GM12878 (cell line): ENCODE measurements at regions not wholly inside any gene's neighbourhood (a gene's known extent, or its start where the extent isn't known, plus 50 kb on each side); places are given as distances from the start of the nearest gene placed in this dataset.

Experiments
- ATAC-seq: fragments of 200-7000 bp; cut with Tn5 transposase; 3 replicates; pipeline ENCODE4 v1.9.1; 2020; ENCODE audit warnings: mild to moderate bottlenecking, moderate library complexity
- BruUV-seq: library from RNA; stranded (reverse); fragments of 400-500 nt; replicated peaks from 2 replicates; lab custom pipeline; 2021; lab: Mats Ljungman, UMichigan
- CTCF ChIA-PET: fragments of 300-600 bp; sonication (Branson Sonifier 250); formaldehyde crosslinking; extraction: SDS; loops from one replicate; lab custom pipeline; 2021; ENCODE audit warnings: inconsistent platforms; lab: Yijun Ruan, JAX
- POLR2A ChIA-PET: fragments of 350-600 bp; formaldehyde crosslinking; extraction: SDS; loops from one replicate; lab custom pipeline; 2021; ENCODE audit warnings: inconsistent platforms; lab: Charles Lee
- RAD21 ChIA-PET: fragments of 300-600 bp; sonication (Branson Sonifier 250); formaldehyde crosslinking; loops from one replicate; lab custom pipeline; 2023; ENCODE audit warnings: antibody characterized with exemption; ENCODE audit not compliant: unreplicated experiment; lab: Charles Lee
- SMC1A ChIA-PET: fragments of 300-600 bp; sonication (Branson Sonifier 250); formaldehyde crosslinking; loops from one replicate; lab custom pipeline; 2023; ENCODE audit not compliant: unreplicated experiment, uncharacterized antibody; lab: Charles Lee
- DNase-seq: peaks from one replicate; pipeline ENCODE4 v3.0.0-alpha.2; 2011; ENCODE audit warnings: low read depth, low spot score
- FAIRE-seq: peaks from 3 replicates; lab custom pipeline; 2011; peaks lifted over from hg19 to GRCh38; lab: Jason Lieb, UNC
- H2AFZ ChIP-seq: 2 replicates; pipeline ENCODE4 v1.6.0; 2011; ENCODE audit warnings: low read depth, low read length, control low read depth; ENCODE audit not compliant: control insufficient read depth
- H3K27ac ChIP-seq: 2 replicates; pipeline ENCODE4 v1.5.1; 2011; ENCODE audit warnings: control low read depth; ENCODE audit not compliant: control insufficient read depth, insufficient read depth
- H3K27me3 ChIP-seq, 2 experiments: replicated peaks in 1 of 2; 2 replicates each; pipeline versions ENCODE4 v1.6.0 to v1.6.1; 2011; ENCODE audit warnings: low read length in 1 of 2; ENCODE audit not compliant: control insufficient read depth in 2 of 2, insufficient read depth in 2 of 2
- H3K36me3 ChIP-seq, 2 experiments: 2 replicates each; pipeline ENCODE4 v1.5.1; 2011; ENCODE audit warnings: low read length in 1 of 2; ENCODE audit not compliant: control insufficient read depth in 2 of 2, insufficient read depth in 2 of 2
- H3K4me1 ChIP-seq: 2 replicates; pipeline ENCODE4 v1.6.1; 2011; ENCODE audit warnings: mild to moderate bottlenecking, low read length, moderate library complexity, mixed read lengths; ENCODE audit not compliant: control insufficient read depth, insufficient read depth
- H3K4me2 ChIP-seq: 2 replicates; pipeline ENCODE4 v1.6.0; 2011; ENCODE audit warnings: control low read depth; ENCODE audit not compliant: control insufficient read depth, insufficient read depth
- H3K4me3 ChIP-seq: fragments of 200-600 bp; sonication (generic); 2 replicates; pipeline ENCODE4 v1.5.1; 2016
- H3K79me2 ChIP-seq: 2 replicates; pipeline ENCODE4 v1.6.0; 2011; ENCODE audit warnings: low read length; ENCODE audit not compliant: control insufficient read depth, insufficient read depth
- H3K9ac ChIP-seq: 2 replicates; pipeline ENCODE4 v1.8.0; 2011; ENCODE audit warnings: low read length, control low read depth, mixed read lengths; ENCODE audit not compliant: control insufficient read depth, insufficient read depth
- H3K9me3 ChIP-seq: replicated peaks from 3 replicates; pipeline ENCODE4 v1.5.1; 2011; ENCODE audit warnings: mild to moderate bottlenecking, low read length; ENCODE audit not compliant: control insufficient read depth, insufficient read depth
- H4K20me1 ChIP-seq: 2 replicates; pipeline ENCODE4 v1.6.0; 2011; ENCODE audit not compliant: control insufficient read depth, insufficient read depth
- BMI1 ChIP-seq: fragments of 450-650 bp; IDR thresholded peaks from 2 replicates; pipeline ENCODE4 v1.6.1; 2016; ENCODE audit warnings: mild to moderate bottlenecking, moderate library complexity, borderline replicate concordance
- NBN ChIP-seq: fragments of 450-650 bp; IDR thresholded peaks from 2 replicates; pipeline ENCODE4 v1.6.1; 2016
- RAD21 ChIP-seq: IDR thresholded peaks from 2 replicates; pipeline ENCODE4 v1.6.1; 2011; ENCODE audit warnings: mild to moderate bottlenecking, low read depth, low read length, moderate library complexity; ENCODE audit not compliant: insufficient read depth
- SMC3 ChIP-seq: IDR thresholded peaks from 2 replicates; pipeline ENCODE4 v1.6.1; 2011; ENCODE audit warnings: low read length, improper control_type of control experiment, borderline replicate concordance
- SPI1 ChIP-seq: IDR thresholded peaks from 2 replicates; pipeline ENCODE4 v1.6.1; 2011; ENCODE audit warnings: low read depth, mild to moderate bottlenecking, low read length, moderate library complexity, borderline replicate concordance; ENCODE audit not compliant: insufficient read depth
- TCF7 ChIP-seq: IDR thresholded peaks from 2 replicates; pipeline ENCODE4 v1.6.1; 2014; ENCODE audit warnings: antibody characterized with exemption, borderline replicate concordance
- WRNIP1 ChIP-seq: IDR thresholded peaks from 2 replicates; pipeline ENCODE4 v1.6.1; 2011; ENCODE audit warnings: low read depth, low read length, improper control_type of control experiment, borderline replicate concordance
- YY1 ChIP-seq: IDR thresholded peaks from 2 replicates; pipeline ENCODE4 v1.6.1; 2011; ENCODE audit warnings: low read depth, mild to moderate bottlenecking, low read length
- ZNF24 ChIP-seq: fragments of 450-650 bp; IDR thresholded peaks from 2 replicates; pipeline ENCODE4 v1.6.1; 2017; ENCODE audit warnings: antibody characterized with exemption, mild to moderate bottlenecking
- ZNF622 ChIP-seq: fragments of 450-650 bp; IDR thresholded peaks from 2 replicates; pipeline ENCODE4 v1.6.1; 2017; ENCODE audit warnings: mild to moderate bottlenecking, inconsistent platforms
- WGBS: methylation state at CpG from one replicate; pipeline ENCODE4 v1.1.6; 2016; ENCODE audit warnings: low lambda C conversion rate; ENCODE audit not compliant: insufficient replicate concordance, insufficient coverage; ENCODE audit errors: missing lambda C conversion rate; 5-methylcytosine and 5-hydroxymethylcytosine counted together
- in situ Hi-C: fragments of 300-500 bp; cut with MboI; formaldehyde crosslinking; loops from 9 replicates; pipeline ENCODE4 v1.14.3; 2018; ENCODE audit warnings: mixed read lengths
- intact Hi-C: fragments of 100-400 bp; cut with micrococcal nuclease; formaldehyde crosslinking; loops from one replicate; pipeline ENCODE4 v1.14.2; 2022; ENCODE audit not compliant: unreplicated experiment
- TF ChIP-seq, protein P1 (sequence below): IDR thresholded peaks from 2 replicates; pipeline ENCODE4 v1.6.1; 2012; ENCODE audit warnings: low read depth, low read length, improper control_type of control experiment
- TF ChIP-seq, protein P2 (sequence below), 3 experiments: IDR thresholded peaks in 2 of 3; conservative IDR thresholded peaks in 1 of 3; 2 replicates each; pipeline ENCODE4 v1.5.1; 2011; ENCODE audit warnings: low read depth in 3 of 3, low read length in 3 of 3, mild to moderate bottlenecking in 3 of 3, control low read depth in 2 of 3, moderate library complexity in 2 of 3, inconsistent platforms in 1 of 3, mixed read lengths in 1 of 3; ENCODE audit not compliant: control insufficient read depth in 2 of 3, insufficient read depth in 1 of 3; ENCODE audit errors: extremely low read depth in 1 of 3
- TF ChIP-seq, protein P3 (sequence below): fragments of 450-650 bp; IDR thresholded peaks from 2 replicates; pipeline ENCODE4 v1.6.1; 2016; ENCODE audit warnings: mild to moderate bottlenecking

DNA sequence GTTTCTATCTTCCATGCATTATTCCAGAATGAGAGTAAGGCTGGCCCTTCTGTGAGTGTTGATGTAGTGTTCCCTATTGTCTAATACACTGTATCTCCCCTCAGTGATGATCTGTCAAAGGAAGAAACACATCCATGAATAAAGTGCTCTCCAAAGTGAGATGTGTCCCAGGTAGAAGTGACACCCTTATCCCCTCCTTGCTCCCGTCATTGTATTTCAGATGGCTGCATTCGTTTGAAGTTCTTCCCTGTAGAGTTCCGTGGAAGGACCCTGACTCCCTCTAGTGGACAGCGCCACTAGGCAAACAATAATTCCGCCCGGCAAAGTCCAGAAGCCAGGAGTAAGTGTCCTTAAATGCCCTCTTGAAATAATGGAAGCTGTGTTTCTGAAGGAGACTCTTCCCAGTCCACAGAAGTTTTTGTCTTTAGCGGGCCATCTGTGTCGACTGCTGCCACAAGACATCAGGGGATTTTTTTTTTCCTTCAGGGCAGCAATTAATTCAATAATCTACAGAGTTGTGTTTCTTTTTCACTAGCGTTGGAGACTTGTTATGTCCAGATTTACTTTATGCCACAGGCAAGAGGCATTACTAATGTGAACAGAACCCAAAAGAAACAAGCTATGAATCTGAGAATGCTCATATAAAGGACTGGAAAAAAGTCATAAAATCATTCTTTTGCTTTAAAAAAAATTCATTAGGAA lies 64.6 kb downstream of the THNSL1 start:
- Histone ChIP-seq H3K27me3 (no peaks in the 10 kb centered on the region; a peak in 1 of 4 replicates), H3K79me2 (no peaks in the 10 kb centered on the region), H3K27ac (no peak overlapping the region), H3K9ac (no peak overlapping the region), H4K20me1 (no peaks in the 10 kb centered on the region), H3K9me3 (no peaks in the 10 kb centered on the region), H3K4me3 (no peak overlapping the region), H3K4me2 (no peak overlapping the region), H3K4me1 (peaks cover 4% of the 10 kb centered on the region; the same call in 1 of the 2 replicates), H2AFZ (no peak overlapping the region), H3K36me3 (no peaks in the 10 kb centered on the region)
- peak; percentile 59; the same call in 1 of the 2 replicates for TF ChIP-seq TCF7
- TF ChIP-seq, protein P1, sequence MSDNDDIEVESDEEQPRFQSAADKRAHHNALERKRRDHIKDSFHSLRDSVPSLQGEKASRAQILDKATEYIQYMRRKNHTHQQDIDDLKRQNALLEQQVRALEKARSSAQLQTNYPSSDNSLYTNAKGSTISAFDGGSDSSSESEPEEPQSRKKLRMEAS: no peak
- TF ChIP-seq, protein P2, sequence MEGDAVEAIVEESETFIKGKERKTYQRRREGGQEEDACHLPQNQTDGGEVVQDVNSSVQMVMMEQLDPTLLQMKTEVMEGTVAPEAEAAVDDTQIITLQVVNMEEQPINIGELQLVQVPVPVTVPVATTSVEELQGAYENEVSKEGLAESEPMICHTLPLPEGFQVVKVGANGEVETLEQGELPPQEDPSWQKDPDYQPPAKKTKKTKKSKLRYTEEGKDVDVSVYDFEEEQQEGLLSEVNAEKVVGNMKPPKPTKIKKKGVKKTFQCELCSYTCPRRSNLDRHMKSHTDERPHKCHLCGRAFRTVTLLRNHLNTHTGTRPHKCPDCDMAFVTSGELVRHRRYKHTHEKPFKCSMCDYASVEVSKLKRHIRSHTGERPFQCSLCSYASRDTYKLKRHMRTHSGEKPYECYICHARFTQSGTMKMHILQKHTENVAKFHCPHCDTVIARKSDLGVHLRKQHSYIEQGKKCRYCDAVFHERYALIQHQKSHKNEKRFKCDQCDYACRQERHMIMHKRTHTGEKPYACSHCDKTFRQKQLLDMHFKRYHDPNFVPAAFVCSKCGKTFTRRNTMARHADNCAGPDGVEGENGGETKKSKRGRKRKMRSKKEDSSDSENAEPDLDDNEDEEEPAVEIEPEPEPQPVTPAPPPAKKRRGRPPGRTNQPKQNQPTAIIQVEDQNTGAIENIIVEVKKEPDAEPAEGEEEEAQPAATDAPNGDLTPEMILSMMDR (IDR thresholded peaks at IDR 0.05 in 2 of 3, conservative IDR thresholded peaks at IDR 0.05 in 1 of 3; ENCODE audit: control insufficient read depth in 2 of 3, extremely low read depth in 1 of 3, insufficient read depth in 1 of 3, low read depth in 3 of 3, low read length in 3 of 3): peak; percentile 90 to 92 (median 91)
- TF ChIP-seq BMI1: no peak
- peak; percentile 20; the same call in 1 of the 2 replicates for TF ChIP-seq ZNF24
- TF ChIP-seq YY1: peak; percentile 74
- peak; percentile 96 for TF ChIP-seq RAD21
- no peak for TF ChIP-seq ZNF622
- TF ChIP-seq, protein P3, sequence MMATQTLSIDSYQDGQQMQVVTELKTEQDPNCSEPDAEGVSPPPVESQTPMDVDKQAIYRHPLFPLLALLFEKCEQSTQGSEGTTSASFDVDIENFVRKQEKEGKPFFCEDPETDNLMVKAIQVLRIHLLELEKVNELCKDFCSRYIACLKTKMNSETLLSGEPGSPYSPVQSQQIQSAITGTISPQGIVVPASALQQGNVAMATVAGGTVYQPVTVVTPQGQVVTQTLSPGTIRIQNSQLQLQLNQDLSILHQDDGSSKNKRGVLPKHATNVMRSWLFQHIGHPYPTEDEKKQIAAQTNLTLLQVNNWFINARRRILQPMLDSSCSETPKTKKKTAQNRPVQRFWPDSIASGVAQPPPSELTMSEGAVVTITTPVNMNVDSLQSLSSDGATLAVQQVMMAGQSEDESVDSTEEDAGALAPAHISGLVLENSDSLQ: no peak
- no peak for TF ChIP-seq SPI1
- no peak for TF ChIP-seq WRNIP1
- peak; percentile 84 for TF ChIP-seq SMC3
- TF ChIP-seq NBN: no peak
- peak; percentile 30 for DNase-seq
- peak; percentile 90 for ATAC-seq
- 11% methylated on average over 9 of the region's 9 CpGs for WGBS
- peak; percentile 73 for FAIRE-seq
- in situ Hi-C loops (no loop called here), intact Hi-C loops (loop anchor here (1.0 to 5.0 kb wide), 5 partner anchors 134 to 464 kb away; partner anchors contain the start of gene ARHGAP21)
- ChIA-PET POLR2A (interaction anchor here (0.6 to 1.2 kb wide), 4 partner anchors 151 to 609 kb away, joined by 3 to 4 read pairs (median 4); no protein-coding TSS in a partner anchor), SMC1A (interaction anchor here (0.7 to 4.9 kb wide), 35 partner anchors 9 to 509 kb away, joined by 3 to 77 read pairs (median 6); partner anchors contain the start of genes ENKUR and THNSL1), RAD21 (interaction anchor here (0.8 to 4.7 kb wide), 30 partner anchors 19 to 475 kb away, joined by 3 to 48 read pairs (median 5); partner anchors contain the start of genes ENKUR and THNSL1), CTCF (interaction anchor here (0.5 to 6.2 kb wide), 64 partner anchors 9 to 543 kb away, joined by 3 to 110 read pairs (median 4); partner anchors contain the start of genes ENKUR and THNSL1)
- no TSS peak for BruUV-seq
